Fibroblast of lung (primary cell): ENCODE measurements at regions not wholly inside any gene's neighbourhood (a gene's known extent, or its start where the extent isn't known, plus 50 kb on each side); places are given as distances from the start of the nearest gene placed in this dataset.

Experiments
- CTCF ChIP-seq, 2 donors: IDR thresholded peaks in 1 of 2; conservative IDR thresholded peaks in 1 of 2; 1 replicate in 1 of 2; 2 replicates in 1 of 2; pipeline ENCODE4 v1.5.1; 2011 to 2012; ENCODE audit warnings: low read length in 2 of 2, control low read depth in 1 of 2, inconsistent platforms in 1 of 2, low read depth in 1 of 2, mild to moderate bottlenecking in 1 of 2
- EZH2 ChIP-seq: IDR thresholded peaks from 2 replicates; pipeline ENCODE4 v1.5.1; 2012; ENCODE audit warnings: low read length, control low read depth, mild to moderate bottlenecking; ENCODE audit errors: missing control alignments

GRCh38 chr6:142693441-142693840, 251.5 kb downstream of the HIVEP2 start:
- TF ChIP-seq CTCF (conservative IDR thresholded peaks at IDR 0.05 in 1 of 2, IDR thresholded peaks at IDR 0.05 in 1 of 2; ENCODE audit: low read depth in 1 of 2, low read length in 2 of 2) = no peak
- TF ChIP-seq EZH2 = no peak
